T1000 (cell line): ENCODE measurements at regions not wholly inside any gene's neighbourhood (a gene's known extent, or its start where the extent isn't known, plus 50 kb on each side); places are given as distances from the start of the nearest gene placed in this dataset.

Experiments used
- DNase-seq: peaks from one replicate; lab custom pipeline; 2025; ENCODE audit warnings: mixed read lengths; lab: John Stamatoyannopoulos, UW

DNA sequence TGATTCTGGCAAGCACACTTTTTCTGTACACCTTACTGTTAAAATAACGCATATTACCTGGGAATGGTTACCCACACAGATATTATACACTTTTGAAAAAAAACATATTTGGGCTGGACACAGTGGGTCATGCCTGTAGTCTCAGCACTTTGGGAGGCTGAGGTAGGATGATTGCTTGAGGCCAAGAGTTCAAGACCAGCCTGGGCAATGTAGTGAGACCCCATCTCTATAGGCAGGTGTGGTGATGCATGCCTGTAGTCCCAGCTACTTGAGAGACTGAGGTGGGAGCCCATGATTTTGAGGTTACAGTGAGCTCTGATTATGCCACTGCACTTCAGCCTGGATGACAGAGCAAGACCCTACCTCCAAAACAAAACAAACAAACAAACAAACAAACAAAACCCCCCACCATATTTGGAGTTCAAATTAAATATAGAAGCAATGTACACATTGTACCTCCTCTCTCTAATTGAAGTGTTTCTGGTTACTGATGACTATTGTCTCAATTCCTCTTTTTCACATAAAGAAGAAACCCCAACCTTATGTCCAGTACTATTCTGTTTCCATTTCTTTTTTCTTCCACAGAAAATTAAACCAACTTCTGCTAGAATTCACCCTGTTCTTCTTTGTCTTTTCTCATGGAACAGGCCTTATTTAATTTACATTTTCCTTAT, 152.6 kb upstream of the UMPS start:
- DNase-seq: no peak

DNA sequence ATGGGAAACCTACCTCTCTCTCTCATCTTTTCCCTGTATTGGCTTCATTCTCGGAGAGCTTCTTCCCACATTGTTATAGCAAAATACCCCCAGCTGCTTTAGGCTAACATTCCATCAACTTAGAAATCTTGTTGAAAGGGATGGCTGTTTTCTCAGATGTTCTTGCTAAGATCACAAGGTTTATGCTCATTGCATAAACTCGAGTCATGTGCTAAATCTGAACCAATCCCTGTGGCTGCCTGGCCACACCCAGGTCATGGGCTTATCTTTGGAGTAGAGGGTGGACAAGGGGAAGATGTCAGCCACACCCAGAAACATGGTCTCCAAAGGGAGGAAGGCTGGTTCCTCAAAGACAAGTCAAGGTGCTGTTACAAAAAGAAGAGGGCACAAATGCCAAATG, 150.6 kb upstream of the UMPS start:
- DNase-seq: no peak

DNA sequence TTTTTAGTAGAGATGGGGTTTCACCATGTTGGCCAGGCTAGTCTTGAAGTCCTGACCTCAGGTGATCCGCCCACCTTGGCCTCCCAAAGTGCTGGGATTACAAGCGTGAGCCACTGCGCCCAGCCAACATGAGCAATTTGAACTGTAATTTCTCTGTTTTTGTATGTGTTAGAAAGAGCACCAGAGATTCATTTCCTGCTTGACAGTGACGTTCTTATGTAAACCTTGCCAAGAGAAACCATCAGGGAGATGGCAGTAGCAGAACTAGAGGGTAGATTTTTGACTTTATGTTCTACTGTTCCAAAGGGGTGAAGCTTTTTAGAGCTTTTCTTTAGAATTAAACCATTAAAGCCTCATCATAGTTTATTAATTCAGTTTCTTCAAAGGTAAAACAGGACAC, 148.1 kb upstream of the UMPS start:
- no peak for DNase-seq

DNA sequence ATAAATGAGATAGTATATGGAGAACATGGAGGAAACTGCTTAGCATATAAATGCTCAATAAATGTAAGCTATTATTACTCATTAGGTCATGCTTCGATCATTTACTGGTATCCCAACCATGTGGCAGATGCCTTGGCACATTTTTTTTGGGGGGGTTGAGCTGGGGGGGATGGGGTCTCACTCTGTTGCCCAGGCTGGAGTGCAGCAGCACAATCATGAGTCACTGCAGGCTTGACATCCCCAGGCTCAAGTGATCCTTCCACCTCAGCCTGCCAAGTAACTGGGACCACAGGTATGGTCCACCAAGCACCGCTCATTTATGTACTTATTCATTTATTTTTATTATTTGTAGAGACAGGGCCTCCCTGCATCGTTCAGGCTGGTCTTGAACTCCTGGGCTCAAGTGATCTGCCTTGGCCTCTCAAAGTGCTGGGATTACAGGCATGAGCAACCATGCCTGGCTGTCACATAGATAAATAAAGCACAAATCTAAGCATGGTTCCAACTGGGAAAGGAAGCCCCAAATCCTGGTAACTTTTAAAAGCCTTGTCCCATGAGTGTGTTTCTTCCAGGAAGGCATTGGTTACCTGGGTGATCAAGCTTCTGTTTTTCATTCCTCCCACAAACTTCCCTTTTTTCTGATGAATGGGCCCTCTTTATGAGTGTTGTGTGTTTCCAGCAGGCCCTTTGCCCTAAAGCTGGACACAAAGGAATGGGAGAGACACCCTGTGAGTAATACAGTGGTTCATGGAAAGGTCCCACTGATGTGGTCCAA, 147.4 kb upstream of the UMPS start:
- DNase-seq: no peak

DNA sequence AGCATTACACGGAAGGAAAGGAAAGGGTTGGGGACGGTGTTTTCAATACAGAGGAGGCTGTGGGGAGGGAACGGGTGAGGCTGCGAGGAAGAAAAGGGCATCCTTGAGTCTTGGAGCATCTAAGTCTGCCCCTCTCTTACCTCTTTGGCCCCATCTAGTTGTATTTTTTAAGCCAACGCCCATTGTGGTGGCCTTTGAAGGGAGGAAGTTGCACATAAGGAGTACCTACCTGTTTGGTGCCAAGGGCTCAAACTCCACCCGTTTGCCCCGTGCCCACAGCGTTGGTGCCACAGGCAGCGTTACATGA, 146.1 kb upstream of the UMPS start:
- no peak for DNase-seq

DNA sequence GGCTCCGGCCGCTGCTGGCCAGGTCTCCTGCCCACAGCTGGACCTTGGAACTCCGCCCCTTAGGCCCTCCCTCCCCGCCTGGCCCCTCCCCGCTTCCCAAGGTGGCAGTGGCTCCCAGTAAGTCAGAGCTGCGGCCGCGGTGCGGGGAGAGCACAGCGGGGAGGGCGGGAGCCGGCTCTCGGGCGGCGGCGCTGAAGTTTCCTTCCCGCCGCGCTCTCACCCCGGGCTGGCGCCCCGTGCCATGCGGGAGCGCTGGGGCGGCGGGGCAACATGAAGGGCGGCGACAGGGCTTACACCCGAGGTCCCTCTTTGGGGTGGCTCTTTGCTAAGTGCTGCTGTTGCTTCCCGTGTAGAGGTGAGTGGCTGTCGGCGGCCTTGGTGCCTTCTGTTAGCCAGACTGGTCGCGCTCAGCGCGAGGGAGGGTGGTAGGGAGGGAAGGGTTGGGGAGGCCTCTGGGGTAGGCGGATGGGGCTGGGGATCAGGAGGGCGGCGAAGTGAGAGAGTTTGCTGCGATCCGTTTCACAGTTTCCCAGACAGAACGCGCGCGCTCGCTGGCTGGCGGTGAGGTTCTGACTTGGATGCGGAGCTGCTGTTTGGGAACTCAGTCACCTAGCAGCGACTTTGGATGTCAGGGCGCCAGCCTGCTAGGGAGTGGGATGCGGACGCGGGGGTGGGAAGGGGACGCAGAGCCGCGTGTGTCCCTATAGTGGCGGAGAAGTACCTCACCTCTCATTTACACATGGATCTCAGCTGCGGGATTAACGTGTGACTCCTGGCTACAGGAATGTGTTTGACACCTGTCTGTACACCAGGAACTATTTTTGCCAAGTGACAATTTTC, 145.5 kb upstream of the UMPS start:
- no peak for DNase-seq

DNA sequence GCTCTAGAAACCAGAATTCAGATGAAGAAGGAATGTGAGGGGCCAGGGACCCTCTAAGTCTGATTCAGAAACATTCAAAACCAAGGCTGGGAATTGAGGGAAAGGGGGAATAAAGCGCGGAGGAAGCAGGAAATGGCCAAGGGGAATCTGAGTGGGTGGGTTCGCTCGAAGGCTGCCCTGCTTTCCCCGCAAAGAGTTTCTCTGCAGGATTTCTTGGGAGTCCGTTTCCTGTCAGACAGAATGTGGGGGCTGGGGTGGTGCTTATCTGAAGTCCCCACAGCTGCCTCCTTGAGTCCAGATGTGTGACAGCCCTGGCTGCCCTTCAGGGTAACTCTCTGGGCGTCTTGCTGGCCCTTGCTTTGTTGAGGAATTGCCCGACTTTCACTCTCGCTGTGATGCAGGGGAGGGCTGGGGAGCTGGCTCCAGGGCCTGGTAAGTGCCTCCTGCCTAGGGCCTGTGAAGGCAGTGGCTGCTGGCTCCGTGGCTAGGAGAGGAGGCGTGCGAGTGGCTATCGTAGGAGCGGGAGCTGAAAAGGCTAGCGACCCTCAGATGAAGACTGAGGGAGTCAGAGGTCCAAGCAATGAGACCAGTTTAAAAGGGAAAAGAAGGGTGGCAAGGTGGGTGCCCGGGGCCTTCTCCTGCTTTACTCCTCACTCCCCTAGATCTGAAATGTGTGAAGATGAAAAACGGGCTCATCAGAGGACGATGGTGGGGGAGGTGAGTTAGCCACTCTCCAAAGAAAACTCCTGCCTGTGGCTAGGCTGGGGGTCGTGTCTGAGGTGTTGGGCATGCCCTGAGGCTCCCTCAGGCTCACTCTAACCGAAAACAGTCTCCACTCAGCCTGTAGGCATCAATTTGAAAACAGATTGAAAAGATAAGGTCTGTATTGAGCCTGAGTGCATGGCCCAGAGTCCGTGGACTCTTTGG, 143.9 kb upstream of the UMPS start:
- DNase-seq: no peak

DNA sequence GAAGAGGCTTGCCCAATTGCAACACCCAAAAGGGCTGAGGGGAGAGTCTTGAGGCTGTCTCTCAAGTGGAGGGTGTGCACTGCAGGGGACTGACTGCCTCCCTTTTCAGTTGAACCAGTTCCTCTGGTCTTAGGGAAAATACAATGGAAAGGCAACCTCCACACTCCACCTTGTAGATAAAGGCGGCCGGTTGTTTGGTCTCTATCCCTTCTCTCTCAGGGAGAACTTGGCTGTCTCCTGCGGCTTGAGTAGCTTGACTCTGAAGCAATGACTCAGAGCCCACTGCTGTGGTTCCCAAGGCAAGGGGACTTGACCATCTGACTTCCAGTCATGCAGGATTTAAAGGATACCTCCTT, 143.2 kb upstream of the UMPS start:
- no peak for DNase-seq

DNA sequence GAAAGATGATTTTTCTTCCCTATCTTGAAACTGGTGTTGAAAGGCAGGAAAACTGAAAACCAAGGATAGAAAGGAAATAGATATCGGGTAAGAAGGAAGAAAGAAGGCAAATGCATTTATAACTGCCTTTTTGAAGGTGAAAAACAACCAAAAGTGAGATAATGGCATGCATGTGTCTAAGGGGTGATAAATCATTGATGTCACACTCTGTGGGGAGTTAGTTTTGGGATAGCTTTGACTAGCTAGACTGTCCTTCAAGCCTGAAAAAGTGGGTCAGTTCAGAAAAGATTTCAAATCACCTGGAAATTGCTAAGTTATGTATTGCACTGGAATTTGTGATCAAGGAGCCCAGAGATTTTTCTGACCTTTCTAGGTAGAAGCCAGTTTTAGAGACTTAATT, 142.2 kb upstream of the UMPS start:
- DNase-seq: no peak

DNA sequence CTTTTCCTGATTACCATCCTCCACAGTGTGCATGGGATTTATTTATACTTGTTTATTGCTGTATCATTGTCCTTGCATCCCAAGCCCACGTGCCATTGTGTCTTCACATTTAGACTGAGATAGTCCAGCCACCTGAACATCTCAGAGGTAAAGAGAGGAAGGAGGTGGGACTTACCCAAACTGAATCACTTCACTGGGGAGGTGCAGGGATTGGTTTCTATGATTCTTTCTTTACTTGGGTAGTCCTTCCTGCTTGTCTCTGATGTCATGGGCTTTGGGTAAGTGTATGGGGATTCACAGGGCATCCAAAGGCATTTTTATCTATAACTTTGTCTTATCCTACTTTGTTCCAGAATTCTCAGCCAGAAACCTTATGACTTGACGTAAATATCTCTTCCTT, 141.5 kb upstream of the UMPS start:
- no peak for DNase-seq

DNA sequence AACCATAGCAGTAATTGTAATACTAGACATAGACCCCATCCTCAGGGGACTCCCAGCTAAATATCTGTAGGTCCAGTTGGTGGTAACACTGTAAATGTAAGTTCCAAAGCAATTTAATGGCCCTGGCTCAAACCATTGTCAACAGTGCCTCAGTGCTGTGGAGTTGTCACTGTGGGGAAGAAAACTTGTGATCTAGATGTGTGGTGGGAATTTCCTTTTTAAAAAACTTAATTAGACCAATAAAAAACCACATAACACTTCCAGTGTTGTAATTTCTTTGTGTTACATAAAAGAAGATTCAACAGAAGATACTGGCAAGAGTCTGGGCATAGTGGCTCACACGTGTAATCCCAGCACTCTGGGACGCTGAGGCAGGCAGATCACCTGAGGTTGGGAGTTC, 138.6 kb upstream of the UMPS start:
- DNase-seq: no peak

DNA sequence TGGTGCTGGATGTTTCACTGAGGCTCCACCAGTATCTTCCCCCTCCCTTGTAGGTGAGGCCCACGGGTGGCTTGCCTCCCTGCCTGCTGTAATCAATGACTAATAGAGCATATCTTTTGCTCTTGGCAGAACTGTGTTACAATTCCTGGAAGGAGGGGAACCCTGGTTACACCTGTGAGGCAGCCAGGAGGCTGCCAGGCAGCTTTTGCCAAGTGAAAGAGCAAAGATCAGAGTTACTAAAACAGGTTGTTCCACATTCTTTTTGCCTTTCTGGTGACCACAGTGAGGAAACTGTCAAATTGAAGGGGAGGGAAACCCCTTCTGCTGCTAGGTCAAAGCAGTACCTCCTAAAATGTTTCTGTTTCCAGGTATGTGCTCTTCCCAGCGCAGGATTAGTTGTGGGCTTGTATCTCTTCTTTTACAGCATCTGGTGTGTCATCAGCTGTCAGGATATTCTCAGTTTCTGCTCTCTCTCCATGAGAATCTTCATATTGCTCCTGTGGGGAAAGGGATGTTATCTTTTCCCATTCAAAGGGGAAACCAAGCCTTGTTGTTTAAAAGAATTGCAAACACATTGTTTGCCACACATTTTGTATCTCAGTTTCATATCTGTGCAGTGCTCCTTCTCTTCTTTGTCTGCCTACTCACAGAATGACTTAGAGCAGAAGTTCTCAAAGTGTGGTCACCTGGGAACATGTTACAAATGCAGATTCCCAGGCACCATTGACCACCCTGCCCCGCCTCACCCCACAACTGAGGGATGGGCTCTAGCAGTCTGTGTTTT, 137.4 kb upstream of the UMPS start:
- DNase-seq: no peak

DNA sequence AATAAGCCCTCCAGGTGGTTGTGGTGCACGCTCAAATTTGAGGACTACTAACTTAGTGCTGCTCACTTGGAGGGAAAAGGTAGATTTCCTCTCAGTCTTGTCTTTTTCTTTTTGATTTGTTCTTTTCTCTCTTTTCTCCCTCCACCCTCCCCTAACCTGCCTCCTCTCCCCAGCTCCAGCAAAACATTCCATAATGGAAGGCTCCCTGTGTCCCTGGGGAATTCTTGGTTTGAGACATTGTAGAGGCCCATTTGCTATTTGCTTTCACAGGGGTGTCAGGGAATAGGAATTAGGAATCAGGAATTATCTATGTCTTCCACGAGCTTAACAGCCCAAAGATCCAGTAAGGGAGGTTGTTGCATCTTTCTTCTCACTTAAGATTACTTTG, 136.8 kb upstream of the UMPS start:
- DNase-seq: no peak

DNA sequence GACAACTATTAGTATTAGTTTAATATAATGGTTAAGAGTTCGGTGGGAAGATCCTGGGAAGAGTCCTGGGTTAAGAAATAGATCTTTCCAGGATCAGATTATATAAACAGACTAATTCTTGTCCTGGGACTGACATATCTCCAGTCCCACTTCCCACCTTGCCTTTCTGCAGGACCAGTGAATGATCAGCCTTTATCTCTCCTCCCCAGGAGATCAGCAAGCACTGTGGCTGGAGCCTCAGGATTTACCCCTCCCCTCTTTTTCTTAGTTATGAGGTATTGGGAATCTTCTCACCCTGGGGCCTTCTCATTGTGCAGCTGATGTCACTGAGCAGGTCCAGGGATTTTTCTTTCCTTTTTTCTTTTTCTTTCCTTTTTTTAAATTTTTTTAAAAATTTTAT, 135.7 kb upstream of the UMPS start:
- DNase-seq: no peak

DNA sequence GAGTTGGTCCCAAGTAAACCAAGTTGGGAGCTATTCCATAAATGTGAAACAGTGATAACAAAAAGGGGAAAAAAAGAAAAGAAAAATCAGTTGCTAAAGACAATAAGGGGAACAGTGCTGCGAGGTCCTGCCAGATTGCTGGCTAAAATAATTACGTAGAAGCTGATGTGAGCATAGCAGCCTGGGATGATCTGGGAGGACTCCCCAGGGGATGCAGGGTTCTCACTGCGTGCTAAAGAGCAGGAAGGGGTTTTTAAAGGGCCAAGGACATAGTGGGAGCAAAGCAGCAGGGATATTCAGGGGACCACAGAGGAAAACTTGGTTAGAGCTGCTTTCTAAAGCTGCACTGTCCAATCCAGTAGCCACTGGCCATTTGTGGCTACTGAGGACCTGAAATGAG, 133.0 kb upstream of the UMPS start:
- no peak for DNase-seq

DNA sequence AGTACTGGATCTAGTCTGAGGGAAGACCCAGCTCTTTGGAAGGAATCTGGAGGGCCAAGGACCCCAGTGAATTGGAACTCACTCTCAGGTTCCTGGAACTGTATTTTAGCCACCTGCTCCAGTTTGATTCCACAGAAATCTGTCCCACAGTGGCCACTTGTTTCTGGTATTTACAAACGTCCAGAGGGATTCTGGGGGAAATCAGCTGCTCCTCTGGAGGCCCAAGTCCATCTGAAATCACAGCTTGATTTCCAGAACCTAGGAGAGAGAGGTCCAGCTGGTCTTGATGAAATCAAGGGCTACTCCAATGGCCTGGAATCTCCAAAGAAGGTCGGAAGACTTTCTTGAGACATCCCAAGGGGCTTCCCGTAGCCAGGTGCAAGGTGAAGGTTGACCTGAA, 132.3 kb upstream of the UMPS start:
- no peak for DNase-seq

DNA sequence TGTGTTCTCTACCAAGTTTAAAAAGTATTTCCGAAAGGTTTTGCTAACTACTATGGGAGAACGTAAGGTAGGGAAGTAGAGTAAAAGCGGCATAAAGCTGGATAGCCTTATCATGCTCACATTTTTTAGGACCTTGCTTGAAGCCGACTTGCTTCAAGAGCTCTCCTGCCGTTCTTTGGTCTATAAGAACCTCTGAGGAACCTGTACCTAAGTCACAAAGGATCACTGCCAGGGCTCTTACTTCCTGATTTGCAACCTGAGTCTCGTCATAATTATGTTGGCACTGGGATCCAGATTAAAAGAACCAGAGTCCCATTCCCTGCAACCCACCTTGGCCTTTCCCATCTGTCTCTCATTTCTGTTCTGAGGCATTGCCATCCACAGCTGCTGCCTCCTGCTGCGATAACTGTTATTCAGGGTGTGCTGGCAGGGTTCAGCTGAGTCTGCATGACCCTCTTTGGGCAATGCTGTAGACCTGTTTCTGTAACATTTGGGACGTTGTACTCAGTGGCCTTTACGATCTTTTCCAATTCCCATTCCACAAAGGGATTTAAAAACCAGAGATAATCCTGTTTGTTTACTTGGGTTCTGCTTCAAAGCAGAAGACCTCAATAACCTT, 131.0 kb upstream of the UMPS start:
- DNase-seq: no peak

DNA sequence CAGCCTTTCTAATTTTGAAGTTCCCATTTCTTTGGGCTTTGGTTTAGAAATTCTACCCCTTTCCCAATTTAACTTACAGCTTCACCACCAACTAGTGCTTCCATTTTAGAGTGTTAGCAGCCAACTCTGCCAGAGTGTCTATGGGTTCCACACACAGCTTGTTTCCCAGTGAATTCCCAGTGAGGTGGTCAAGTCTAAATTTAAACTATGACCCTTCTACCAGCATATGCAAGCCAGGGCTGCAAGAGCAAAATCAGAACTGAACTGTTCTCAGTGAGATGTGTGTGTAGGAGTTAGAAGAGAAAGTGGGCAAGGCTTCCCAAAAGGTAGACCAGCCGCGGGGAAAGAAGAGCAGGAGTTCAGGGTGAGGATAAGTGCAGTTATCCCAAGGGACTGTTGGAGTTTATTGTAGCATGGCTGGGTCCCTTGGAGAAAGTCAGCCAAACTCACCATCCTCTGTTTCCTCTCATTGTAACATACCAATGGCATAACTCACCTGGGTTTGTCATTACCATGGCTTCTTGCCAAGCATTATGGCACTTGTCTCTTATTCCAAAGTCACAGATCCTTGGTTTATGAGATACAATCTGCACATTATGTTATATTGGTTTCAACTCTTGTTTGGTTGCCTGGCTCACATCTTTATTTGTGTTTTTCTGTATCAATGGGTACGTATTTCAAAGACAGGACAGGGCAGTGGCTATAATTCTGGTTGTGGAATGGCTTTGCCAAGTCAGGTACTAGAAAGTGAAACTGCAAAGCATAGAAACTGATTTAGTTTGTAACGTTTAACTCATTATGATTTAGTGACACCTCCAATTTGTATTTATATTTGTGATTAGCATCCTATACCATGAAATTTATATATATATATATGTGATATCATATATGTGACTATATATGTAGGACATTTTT, 130.2 kb upstream of the UMPS start:
- DNase-seq: peak; percentile 8

DNA sequence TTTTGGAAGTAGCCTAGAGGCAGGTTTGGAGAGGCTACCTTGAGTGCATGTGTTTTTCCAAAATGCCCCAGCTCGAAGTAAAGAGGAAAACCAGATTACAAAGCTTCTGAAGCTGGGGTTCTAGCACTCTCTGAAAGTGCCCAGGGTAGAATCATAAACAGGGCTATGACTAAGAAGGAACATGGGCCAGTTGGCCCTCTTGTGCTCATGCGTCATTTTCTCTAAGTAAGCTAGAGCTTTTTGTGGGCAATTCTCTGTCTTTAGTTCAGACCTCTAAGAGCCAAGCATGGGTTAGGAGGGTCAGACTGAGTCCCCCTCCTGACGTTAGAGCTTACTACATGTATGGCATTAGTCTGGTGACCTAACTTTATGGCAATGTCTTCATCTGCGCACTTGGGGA, 129.5 kb upstream of the UMPS start:
- DNase-seq: no peak

DNA sequence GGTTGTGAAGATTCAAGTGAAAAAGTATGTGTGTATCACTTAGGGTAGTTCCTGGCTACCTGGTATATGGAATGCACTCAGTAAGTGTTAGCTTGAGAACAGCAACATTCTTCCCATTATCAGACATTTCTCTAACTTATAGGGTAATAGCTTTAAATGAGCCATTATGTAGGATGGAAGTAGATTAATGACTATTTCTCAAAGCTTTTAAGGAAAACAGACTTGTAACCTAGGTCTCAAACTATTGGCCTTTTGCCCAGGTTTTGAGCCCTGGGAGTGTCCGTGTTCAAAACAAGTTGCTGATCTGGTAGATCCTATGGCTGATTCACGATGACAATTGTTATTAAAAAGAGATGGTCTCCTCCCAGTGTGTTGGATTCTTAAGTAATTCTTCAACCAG, 129.1 kb upstream of the UMPS start:
- no peak for DNase-seq
